IMR-90 (cell line): ENCODE measurements at regions not wholly inside any gene's neighbourhood (a gene's known extent, or its start where the extent isn't known, plus 50 kb on each side); places are given as distances from the start of the nearest gene placed in this dataset.

Experiments
- ATAC-seq: fragments of 200-7000 bp; cut with Tn5 transposase; 2 replicates; pipeline ENCODE4 v1.9.1; 2020; ENCODE audit warnings: low read depth, mild to moderate bottlenecking, moderate library complexity
- BruUV-seq: library from RNA; stranded (reverse); fragments of 400-500 nt; replicated peaks from 2 replicates; lab custom pipeline; 2021; lab: Mats Ljungman, UMichigan
- CTCF ChIA-PET: fragments of 300-600 bp; formaldehyde crosslinking; extraction: SDS; loops from one replicate; lab custom pipeline; 2021; ENCODE audit warnings: antibody characterized with exemption; lab: Yijun Ruan, JAX
- POLR2A ChIA-PET: fragments of 300-600 bp; sonication (Branson Sonifier 250); formaldehyde crosslinking; loops from one replicate; lab custom pipeline; 2022; ENCODE audit warnings: antibody characterized with exemption; ENCODE audit not compliant: unreplicated experiment; lab: Charles Lee
- DNase-seq: peaks from one replicate; pipeline ENCODE4 v3.0.0; 2013
- H2AFZ ChIP-seq: replicated peaks from 2 replicates; pipeline ENCODE3; 2013; ENCODE audit warnings: low read length, mild to moderate bottlenecking; ENCODE audit not compliant: poor library complexity
- H2AK5ac ChIP-seq: 2 replicates; pipeline ENCODE4 v1.6.1; 2013; ENCODE audit warnings: low read depth, low read length, inconsistent platforms
- H2AK9ac ChIP-seq: replicated peaks from 2 replicates; pipeline ENCODE3; 2013; ENCODE audit warnings: mild to moderate bottlenecking, low read depth, low read length, moderate library complexity; ENCODE audit not compliant: poor library complexity
- H2BK120ac ChIP-seq: 2 replicates; pipeline ENCODE4 v1.6.1; 2013; ENCODE audit warnings: low read depth, low read length, inconsistent platforms
- H2BK15ac ChIP-seq: 3 replicates; pipeline ENCODE4 v1.6.1; 2013; ENCODE audit warnings: low read depth, low read length, inconsistent platforms
- H2BK20ac ChIP-seq: 2 replicates; pipeline ENCODE4 v1.6.1; 2013; ENCODE audit warnings: low read depth, mild to moderate bottlenecking, inconsistent platforms, low read length, moderate library complexity
- H2BK5ac ChIP-seq: 2 replicates; pipeline ENCODE4 v1.6.1; 2013; ENCODE audit warnings: mild to moderate bottlenecking, low read depth, low read length, inconsistent platforms; ENCODE audit not compliant: poor library complexity, severe bottlenecking
- H3K14ac ChIP-seq: replicated peaks from 2 replicates; pipeline ENCODE4 v1.6.1; 2013; ENCODE audit warnings: low read depth, low read length, inconsistent platforms
- H3K18ac ChIP-seq: 2 replicates; pipeline ENCODE4 v1.6.1; 2013; ENCODE audit warnings: low read depth, low read length, control low read depth
- H3K23ac ChIP-seq: 2 replicates; pipeline ENCODE4 v1.6.1; 2013; ENCODE audit warnings: low read depth, low read length, inconsistent platforms
- H3K27ac ChIP-seq: 2 replicates; pipeline ENCODE4 v1.5.1; 2013; ENCODE audit warnings: mild to moderate bottlenecking, control low read depth, low read length; ENCODE audit not compliant: insufficient read depth
- H3K27me3 ChIP-seq: 2 replicates; pipeline ENCODE4 v1.6.1; 2013; ENCODE audit warnings: low read length; ENCODE audit not compliant: control insufficient read depth, insufficient read depth
- H3K36me3 ChIP-seq: 2 replicates; pipeline ENCODE4 v1.6.1; 2013; ENCODE audit warnings: low read length, mixed read lengths; ENCODE audit not compliant: control insufficient read depth, insufficient read depth
- H3K4ac ChIP-seq: 2 replicates; pipeline ENCODE4 v1.6.1; 2013; ENCODE audit warnings: low read depth, low read length, inconsistent platforms
- H3K4me1 ChIP-seq: 2 replicates; pipeline ENCODE4 v1.6.1; 2013; ENCODE audit warnings: low read length, mixed read lengths; ENCODE audit not compliant: control insufficient read depth, insufficient read depth
- H3K4me2 ChIP-seq: 2 replicates; pipeline ENCODE4 v1.6.1; 2013; ENCODE audit warnings: low read depth, mild to moderate bottlenecking, control low read depth, low read length, moderate library complexity
- H3K4me3 ChIP-seq: 2 replicates; pipeline ENCODE4 v1.5.1; 2013; ENCODE audit warnings: low read depth, mild to moderate bottlenecking, control low read depth, low read length, moderate library complexity; ENCODE audit not compliant: insufficient read depth
- H3K56ac ChIP-seq: 2 replicates; pipeline ENCODE4 v1.6.1; 2013; ENCODE audit warnings: low read length, inconsistent platforms; ENCODE audit not compliant: insufficient read depth; ENCODE audit errors: extremely low read depth
- H3K79me1 ChIP-seq, 2 experiments: 2 replicates each; pipeline ENCODE4 v1.6.1; 2013; ENCODE audit warnings: low read length in 2 of 2, inconsistent platforms in 1 of 2, low read depth in 1 of 2
- H3K9ac ChIP-seq: 2 replicates; pipeline ENCODE4 v1.6.1; 2013; ENCODE audit warnings: low read depth, low read length, control low read depth
- H3K9me1 ChIP-seq: 2 replicates; pipeline ENCODE4 v1.6.1; 2013; ENCODE audit warnings: low read length, inconsistent platforms; ENCODE audit not compliant: insufficient read depth
- H3K9me3 ChIP-seq: 2 replicates; pipeline ENCODE4 v1.6.1; 2013; ENCODE audit warnings: low read length; ENCODE audit not compliant: control insufficient read depth, insufficient read depth
- H4K20me1 ChIP-seq: 2 replicates; pipeline ENCODE4 v1.6.1; 2013; ENCODE audit warnings: low read length, inconsistent platforms; ENCODE audit not compliant: insufficient read depth
- H4K5ac ChIP-seq: 2 replicates; pipeline ENCODE4 v1.6.1; 2013; ENCODE audit warnings: mild to moderate bottlenecking, low read depth, low read length, control low read depth
- H4K8ac ChIP-seq, 2 experiments: 2 replicates each; pipeline ENCODE4 v1.6.1; 2013; ENCODE audit warnings: low read depth in 2 of 2, low read length in 2 of 2, control low read depth in 1 of 2, inconsistent platforms in 1 of 2
- H4K91ac ChIP-seq: 2 replicates; pipeline ENCODE4 v1.6.1; 2013; ENCODE audit warnings: low read depth, low read length, inconsistent platforms; ENCODE audit not compliant: insufficient read depth
- BHLHE40 ChIP-seq: fragments of 150-350 bp; IDR thresholded peaks from 2 replicates; pipeline ENCODE4 v1.6.1; 2016; ENCODE audit warnings: mild to moderate bottlenecking, low read depth, low read length
- CHD1 ChIP-seq: IDR thresholded peaks from 2 replicates; pipeline ENCODE4 v1.6.1; 2012; ENCODE audit warnings: low read depth, low read length, improper control_type of control experiment
- FOS ChIP-seq: fragments of 150-350 bp; IDR thresholded peaks from 2 replicates; pipeline ENCODE4 v1.6.1; 2016; ENCODE audit warnings: low read depth, low read length
- MAFK ChIP-seq: IDR thresholded peaks from 2 replicates; pipeline ENCODE4 v1.6.1; 2012; ENCODE audit warnings: low read depth, low read length, improper control_type of control experiment
- MAZ ChIP-seq: IDR thresholded peaks from 2 replicates; pipeline ENCODE4 v1.6.1; 2012; ENCODE audit warnings: low read depth, mild to moderate bottlenecking, low read length, improper control_type of control experiment, moderate library complexity, borderline replicate concordance
- MXI1 ChIP-seq: IDR thresholded peaks from 2 replicates; pipeline ENCODE4 v1.6.1; 2012; ENCODE audit warnings: low read depth, mild to moderate bottlenecking, low read length, moderate library complexity, borderline replicate concordance
- NFE2L2 ChIP-seq: fragments of 150-350 bp; IDR thresholded peaks from 2 replicates; pipeline ENCODE4 v1.6.1; 2016; ENCODE audit warnings: low read depth, mild to moderate bottlenecking, low read length
- POLR2A ChIP-seq: IDR thresholded peaks from 2 replicates; pipeline ENCODE4 v1.6.1; 2012; ENCODE audit warnings: mild to moderate bottlenecking, low read depth, low read length
- RAD21 ChIP-seq: IDR thresholded peaks from 2 replicates; pipeline ENCODE4 v1.6.1; 2012; ENCODE audit warnings: low read length, improper control_type of control experiment
- RCOR1 ChIP-seq: IDR thresholded peaks from 2 replicates; pipeline ENCODE4 v1.6.1; 2012; ENCODE audit warnings: mild to moderate bottlenecking, low read length, improper control_type of control experiment; ENCODE audit not compliant: insufficient replicate concordance
- RFX5 ChIP-seq: IDR thresholded peaks from 2 replicates; pipeline ENCODE4 v1.8.0; 2012; ENCODE audit warnings: low read depth, mild to moderate bottlenecking, low read length, moderate library complexity
- SMC3 ChIP-seq: fragments of 150-350 bp; IDR thresholded peaks from 2 replicates; pipeline ENCODE4 v1.6.1; 2016; ENCODE audit warnings: low read depth, mild to moderate bottlenecking, antibody characterized with exemption, low read length, moderate library complexity
- USF2 ChIP-seq: fragments of 150-350 bp; IDR thresholded peaks from 2 replicates; pipeline ENCODE4 v1.6.1; 2017; ENCODE audit warnings: mild to moderate bottlenecking, antibody characterized with exemption, low read length, low read depth
- WGBS, 2 experiments: methylation state at CpG; one replicate each; pipeline versions ENCODE4 v1.1.5 to v1.1.7; 2013; ENCODE audit warnings: missing lambda C conversion rate in 2 of 2; ENCODE audit not compliant: insufficient read length in 1 of 2; ENCODE audit errors: extremely low coverage in 2 of 2; 5-methylcytosine and 5-hydroxymethylcytosine counted together
- dilution Hi-C: fragments of 300-500 bp; cut with HindIII; formaldehyde crosslinking; loops from one replicate; pipeline ENCODE4 v1.14.3; 2018; ENCODE audit warnings: low sequenced_read_pairs; ENCODE audit not compliant: unreplicated experiment
- in situ Hi-C: fragments of 300-500 bp; cut with MboI; formaldehyde crosslinking; loops from 3 replicates; pipeline ENCODE4 v1.14.3; 2019; ENCODE audit warnings: low sequenced_read_pairs, inconsistent platforms, mixed read lengths
- intact Hi-C: fragments of 100-400 bp; cut with micrococcal nuclease; formaldehyde crosslinking; loops from 2 replicates; pipeline ENCODE4 v1.10.0; 2022
- TF ChIP-seq, protein P1 (sequence below): fragments of 150-350 bp; IDR thresholded peaks from 2 replicates; pipeline ENCODE4 v1.6.1; 2016; ENCODE audit warnings: low read depth, mild to moderate bottlenecking, low read length, moderate library complexity, borderline replicate concordance
- TF ChIP-seq, protein P2 (sequence below): conservative IDR thresholded peaks from 2 replicates; pipeline ENCODE4 v1.5.1; 2012; ENCODE audit warnings: mild to moderate bottlenecking, low read depth, low read length, improper control_type of control experiment

- no peak overlapping the region for H2BK5ac ChIP-seq
- dilution Hi-C loops, result no loop called here
- no peak overlapping the region for H3K4me3 ChIP-seq
- H3K9ac ChIP-seq, result no peak overlapping the region
- no peak overlapping the region for H2AK9ac ChIP-seq
- no peak overlapping the region for H2BK20ac ChIP-seq
- H3K18ac ChIP-seq, result no peak overlapping the region
- H2AFZ ChIP-seq, result no peak overlapping the region
- ATAC-seq (no peak), DNase-seq (no peak)
- in situ Hi-C loops, result no loop called here
- intact Hi-C loops, result no loop called here
- H2AK5ac ChIP-seq, result no peak overlapping the region
- TF ChIP-seq USF2 (no peak), MAZ (no peak), RFX5 (no peak), CHD1 (no peak), POLR2A (no peak), SMC3 (no peak), MXI1 (no peak), NFE2L2 (no peak), FOS (no peak), RAD21 (no peak), RCOR1 (no peak), MAFK (no peak), BHLHE40 (no peak)
- TF ChIP-seq, protein P1, sequence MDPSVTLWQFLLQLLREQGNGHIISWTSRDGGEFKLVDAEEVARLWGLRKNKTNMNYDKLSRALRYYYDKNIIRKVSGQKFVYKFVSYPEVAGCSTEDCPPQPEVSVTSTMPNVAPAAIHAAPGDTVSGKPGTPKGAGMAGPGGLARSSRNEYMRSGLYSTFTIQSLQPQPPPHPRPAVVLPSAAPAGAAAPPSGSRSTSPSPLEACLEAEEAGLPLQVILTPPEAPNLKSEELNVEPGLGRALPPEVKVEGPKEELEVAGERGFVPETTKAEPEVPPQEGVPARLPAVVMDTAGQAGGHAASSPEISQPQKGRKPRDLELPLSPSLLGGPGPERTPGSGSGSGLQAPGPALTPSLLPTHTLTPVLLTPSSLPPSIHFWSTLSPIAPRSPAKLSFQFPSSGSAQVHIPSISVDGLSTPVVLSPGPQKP, result no peak
- TF ChIP-seq, protein P2, sequence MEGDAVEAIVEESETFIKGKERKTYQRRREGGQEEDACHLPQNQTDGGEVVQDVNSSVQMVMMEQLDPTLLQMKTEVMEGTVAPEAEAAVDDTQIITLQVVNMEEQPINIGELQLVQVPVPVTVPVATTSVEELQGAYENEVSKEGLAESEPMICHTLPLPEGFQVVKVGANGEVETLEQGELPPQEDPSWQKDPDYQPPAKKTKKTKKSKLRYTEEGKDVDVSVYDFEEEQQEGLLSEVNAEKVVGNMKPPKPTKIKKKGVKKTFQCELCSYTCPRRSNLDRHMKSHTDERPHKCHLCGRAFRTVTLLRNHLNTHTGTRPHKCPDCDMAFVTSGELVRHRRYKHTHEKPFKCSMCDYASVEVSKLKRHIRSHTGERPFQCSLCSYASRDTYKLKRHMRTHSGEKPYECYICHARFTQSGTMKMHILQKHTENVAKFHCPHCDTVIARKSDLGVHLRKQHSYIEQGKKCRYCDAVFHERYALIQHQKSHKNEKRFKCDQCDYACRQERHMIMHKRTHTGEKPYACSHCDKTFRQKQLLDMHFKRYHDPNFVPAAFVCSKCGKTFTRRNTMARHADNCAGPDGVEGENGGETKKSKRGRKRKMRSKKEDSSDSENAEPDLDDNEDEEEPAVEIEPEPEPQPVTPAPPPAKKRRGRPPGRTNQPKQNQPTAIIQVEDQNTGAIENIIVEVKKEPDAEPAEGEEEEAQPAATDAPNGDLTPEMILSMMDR, result no peak
- no TSS peak for BruUV-seq
- no peaks in the 10 kb centered on the region for H3K4me1 ChIP-seq
- H3K27ac ChIP-seq, result no peak overlapping the region
- CTCF ChIA-PET, result no interaction called here
- H4K8ac ChIP-seq, result no peak overlapping the region
- H3K79me1 ChIP-seq, result no peaks in the 10 kb centered on the region
- H2BK120ac ChIP-seq, result no peak overlapping the region
- POLR2A ChIA-PET, result no interaction called here
- H4K20me1 ChIP-seq, result no peaks in the 10 kb centered on the region
- no peak overlapping the region for H3K14ac ChIP-seq
- no peaks in the 10 kb centered on the region for H3K9me1 ChIP-seq
- H3K4me2 ChIP-seq, result no peak overlapping the region
- no peak overlapping the region for H3K4ac ChIP-seq
- H4K5ac ChIP-seq, result no peak overlapping the region
- no peak overlapping the region for H3K23ac ChIP-seq
- no peaks in the 10 kb centered on the region for H3K9me3 ChIP-seq
- H2BK15ac ChIP-seq, result no peak overlapping the region
- no peak overlapping the region for H4K91ac ChIP-seq
- no peaks in the 10 kb centered on the region for H3K36me3 ChIP-seq
- H3K56ac ChIP-seq, result no peak overlapping the region
- 60% methylated on average over 1 of the region's 3 CpGs; no CpG with 5 or more reads in 1 of the 2 experiments for WGBS, 2 experiments
- no peaks in the 10 kb centered on the region for H3K27me3 ChIP-seq
These were observed 536.9 kb upstream of the ADGRL4 start for GRCh38 chr1:79543394-79543793.
